HEK293 (cell line): ENCODE measurements at regions not wholly inside any gene's neighbourhood (a gene's known extent, or its start where the extent isn't known, plus 50 kb on each side); places are given as distances from the start of the nearest gene placed in this dataset.

Source experiments
- CTCF ChIP-seq: fragments of 450-650 bp; formaldehyde crosslinking; IDR thresholded peaks from 2 replicates; pipeline ENCODE4 v1.5.1; 2016; ENCODE audit warnings: missing biosample characterization, missing genetic modification characterization
- SP2 ChIP-seq: fragments of 450-650 bp; formaldehyde crosslinking; IDR thresholded peaks from 2 replicates; pipeline ENCODE4 v1.5.1; 2016; ENCODE audit warnings: missing biosample characterization, missing genetic modification characterization
- SP3 ChIP-seq: fragments of 450-650 bp; formaldehyde crosslinking; IDR thresholded peaks from 2 replicates; pipeline ENCODE4 v1.5.1; 2016; ENCODE audit warnings: missing biosample characterization, missing genetic modification characterization
- YY1 ChIP-seq: fragments of 450-650 bp; formaldehyde crosslinking; IDR thresholded peaks from 2 replicates; pipeline ENCODE4 v1.5.1; 2018; ENCODE audit warnings: missing biosample characterization, missing genetic modification characterization
- ZNF513 ChIP-seq: fragments of 450-650 bp; IDR thresholded peaks from 2 replicates; pipeline ENCODE4 v1.5.1; 2018; ENCODE audit warnings: missing biosample characterization, missing genetic modification characterization

GRCh38 chr6:28751514-28751913 is 172.3 kb downstream of the TRIM27 start:
- TF ChIP-seq CTCF (tag by site-specific recombination) (no peak), ZNF513 (tag by site-specific recombination) (no peak), SP2 (tag by site-specific recombination) (no peak), SP3 (tag by site-specific recombination) (no peak), YY1 (tag by site-specific recombination) (no peak)
